ENCODE measurements at regions not wholly inside any gene's neighbourhood (a gene's known extent, or its start where the extent isn't known, plus 50 kb on each side); places are given as distances from the start of the nearest gene placed in this dataset.

DNA sequence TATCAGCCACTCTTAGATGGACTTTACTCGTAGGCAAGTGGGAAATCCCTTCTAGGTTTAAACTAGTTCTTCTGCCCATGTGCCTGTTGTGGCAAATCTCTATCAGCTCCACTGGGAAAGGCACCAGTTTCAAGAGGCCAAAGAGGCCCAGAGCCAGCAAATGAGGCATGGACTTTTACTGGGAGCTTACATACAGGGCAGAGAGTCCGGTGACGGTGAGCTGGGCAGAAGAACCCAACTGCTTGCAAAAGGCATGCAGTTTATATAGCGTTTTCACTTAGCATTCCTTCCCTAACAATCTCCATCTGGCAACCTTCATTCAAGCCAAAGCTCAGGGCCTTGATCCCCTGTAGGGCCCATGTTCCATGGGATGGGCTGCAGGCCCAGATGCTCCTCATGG is 93.0 kb upstream of the C3orf80 start:
- Histone ChIP-seq H3K9ac (ENCODE audit: low read depth in 1 of 2, low read length in 2 of 2) (no peak overlapping the region), H3K27ac (ENCODE audit: low read depth in 1 of 2, low read length in 2 of 2) (no peak overlapping the region), H3K9me3 (ENCODE audit: control insufficient read depth in 4 of 4, low read length in 3 of 4) (no peaks in the 10 kb centered on the region), H3K4me1 (ENCODE audit: control insufficient read depth in 4 of 4, insufficient read depth in 4 of 4, low read length in 3 of 4) (no peaks in the 10 kb centered on the region), H3K36me3 (ENCODE audit: control insufficient read depth in 4 of 4, insufficient read depth in 3 of 4, low read depth in 1 of 4, low read length in 3 of 4) (no peaks in the 10 kb centered on the region), H3K4me3 (ENCODE audit: low read depth in 1 of 3, low read length in 3 of 3) (no peak overlapping the region), H3K27me3 (ENCODE audit: control insufficient read depth in 4 of 4, insufficient read depth in 4 of 4, low read length in 3 of 4) (peaks cover 0 to 3% (median 0%) of the 10 kb centered on the region in 4 donors)
- TF ChIP-seq, protein P1, sequence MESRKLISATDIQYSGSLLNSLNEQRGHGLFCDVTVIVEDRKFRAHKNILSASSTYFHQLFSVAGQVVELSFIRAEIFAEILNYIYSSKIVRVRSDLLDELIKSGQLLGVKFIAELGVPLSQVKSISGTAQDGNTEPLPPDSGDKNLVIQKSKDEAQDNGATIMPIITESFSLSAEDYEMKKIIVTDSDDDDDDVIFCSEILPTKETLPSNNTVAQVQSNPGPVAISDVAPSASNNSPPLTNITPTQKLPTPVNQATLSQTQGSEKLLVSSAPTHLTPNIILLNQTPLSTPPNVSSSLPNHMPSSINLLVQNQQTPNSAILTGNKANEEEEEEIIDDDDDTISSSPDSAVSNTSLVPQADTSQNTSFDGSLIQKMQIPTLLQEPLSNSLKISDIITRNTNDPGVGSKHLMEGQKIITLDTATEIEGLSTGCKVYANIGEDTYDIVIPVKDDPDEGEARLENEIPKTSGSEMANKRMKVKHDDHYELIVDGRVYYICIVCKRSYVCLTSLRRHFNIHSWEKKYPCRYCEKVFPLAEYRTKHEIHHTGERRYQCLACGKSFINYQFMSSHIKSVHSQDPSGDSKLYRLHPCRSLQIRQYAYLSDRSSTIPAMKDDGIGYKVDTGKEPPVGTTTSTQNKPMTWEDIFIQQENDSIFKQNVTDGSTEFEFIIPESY (IDR thresholded peaks at IDR 0.05), result no peak
- TF ChIP-seq RAD21 (IDR thresholded peaks at IDR 0.05) (no peak), RXRA (IDR thresholded peaks at IDR 0.05) (no peak), JUND (IDR thresholded peaks at IDR 0.05) (no peak), FOXA1 (IDR thresholded peaks at IDR 0.05) (no peak), YY1 (IDR thresholded peaks at IDR 0.05) (no peak), HNF4A (conservative IDR thresholded peaks at IDR 0.05) (no peak), EGR1 (IDR thresholded peaks at IDR 0.05; ENCODE audit: low read depth in 2 of 2) (no peak)
- no peak for DNase-seq (ENCODE audit: low spot score)
- 92% methylated on average over 4 of the region's 4 CpGs for WGBS

DNA sequence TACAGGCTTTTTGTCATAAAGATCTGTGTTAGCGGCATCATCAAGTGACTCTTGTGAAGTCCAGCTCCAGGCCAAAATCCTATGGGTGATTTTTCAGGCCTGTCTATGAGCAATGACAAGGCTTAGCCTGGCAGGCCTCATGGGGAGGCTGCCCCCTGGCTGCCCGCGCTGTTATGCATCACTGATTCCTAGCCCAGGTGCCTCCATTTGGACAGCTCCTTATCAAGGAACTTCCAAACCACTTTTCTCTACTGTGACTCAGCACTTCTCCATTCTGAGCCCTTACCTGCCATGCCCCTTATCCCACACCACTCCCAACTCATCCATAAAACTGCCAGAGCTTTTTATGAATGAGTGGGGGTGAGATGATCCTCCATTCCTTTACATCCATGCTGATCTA is 91.5 kb upstream of the C3orf80 start:
- WGBS, result 87% methylated on average over 3 of the region's 3 CpGs

More for the DNA sequence above, 91.5 kb upstream of the C3orf80 start:
- Histone ChIP-seq H3K4me3 (ENCODE audit: low read depth in 1 of 3, low read length in 3 of 3) (no peak overlapping the region), H3K36me3 (ENCODE audit: control insufficient read depth in 4 of 4, insufficient read depth in 3 of 4, low read depth in 1 of 4, low read length in 3 of 4) (no peaks in the 10 kb centered on the region), H3K27ac (ENCODE audit: low read depth in 1 of 2, low read length in 2 of 2) (no peak overlapping the region), H3K4me1 (ENCODE audit: control insufficient read depth in 4 of 4, insufficient read depth in 4 of 4, low read length in 3 of 4) (no peaks in the 10 kb centered on the region), H3K9me3 (ENCODE audit: control insufficient read depth in 4 of 4, low read length in 3 of 4) (no peaks in the 10 kb centered on the region), H3K27me3 (ENCODE audit: control insufficient read depth in 4 of 4, insufficient read depth in 4 of 4, low read length in 3 of 4) (no peaks in the 10 kb centered on the region), H3K9ac (ENCODE audit: low read depth in 1 of 2, low read length in 2 of 2) (no peak overlapping the region)
- TF ChIP-seq, protein P2, sequence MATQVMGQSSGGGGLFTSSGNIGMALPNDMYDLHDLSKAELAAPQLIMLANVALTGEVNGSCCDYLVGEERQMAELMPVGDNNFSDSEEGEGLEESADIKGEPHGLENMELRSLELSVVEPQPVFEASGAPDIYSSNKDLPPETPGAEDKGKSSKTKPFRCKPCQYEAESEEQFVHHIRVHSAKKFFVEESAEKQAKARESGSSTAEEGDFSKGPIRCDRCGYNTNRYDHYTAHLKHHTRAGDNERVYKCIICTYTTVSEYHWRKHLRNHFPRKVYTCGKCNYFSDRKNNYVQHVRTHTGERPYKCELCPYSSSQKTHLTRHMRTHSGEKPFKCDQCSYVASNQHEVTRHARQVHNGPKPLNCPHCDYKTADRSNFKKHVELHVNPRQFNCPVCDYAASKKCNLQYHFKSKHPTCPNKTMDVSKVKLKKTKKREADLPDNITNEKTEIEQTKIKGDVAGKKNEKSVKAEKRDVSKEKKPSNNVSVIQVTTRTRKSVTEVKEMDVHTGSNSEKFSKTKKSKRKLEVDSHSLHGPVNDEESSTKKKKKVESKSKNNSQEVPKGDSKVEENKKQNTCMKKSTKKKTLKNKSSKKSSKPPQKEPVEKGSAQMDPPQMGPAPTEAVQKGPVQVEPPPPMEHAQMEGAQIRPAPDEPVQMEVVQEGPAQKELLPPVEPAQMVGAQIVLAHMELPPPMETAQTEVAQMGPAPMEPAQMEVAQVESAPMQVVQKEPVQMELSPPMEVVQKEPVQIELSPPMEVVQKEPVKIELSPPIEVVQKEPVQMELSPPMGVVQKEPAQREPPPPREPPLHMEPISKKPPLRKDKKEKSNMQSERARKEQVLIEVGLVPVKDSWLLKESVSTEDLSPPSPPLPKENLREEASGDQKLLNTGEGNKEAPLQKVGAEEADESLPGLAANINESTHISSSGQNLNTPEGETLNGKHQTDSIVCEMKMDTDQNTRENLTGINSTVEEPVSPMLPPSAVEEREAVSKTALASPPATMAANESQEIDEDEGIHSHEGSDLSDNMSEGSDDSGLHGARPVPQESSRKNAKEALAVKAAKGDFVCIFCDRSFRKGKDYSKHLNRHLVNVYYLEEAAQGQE (IDR thresholded peaks at IDR 0.05), result no peak
- TF ChIP-seq FOXA1 (IDR thresholded peaks at IDR 0.05), result no peak
- no peak for TF ChIP-seq EGR1 (IDR thresholded peaks at IDR 0.05; ENCODE audit: low read depth in 2 of 2)
- TF ChIP-seq, protein P1 (IDR thresholded peaks at IDR 0.05), result no peak
- TF ChIP-seq FOXA2 (IDR thresholded peaks at IDR 0.05), result no peak
- peak; percentile 73 to 77 for TF ChIP-seq RAD21 (IDR thresholded peaks at IDR 0.05)
- TF ChIP-seq, protein P3, sequence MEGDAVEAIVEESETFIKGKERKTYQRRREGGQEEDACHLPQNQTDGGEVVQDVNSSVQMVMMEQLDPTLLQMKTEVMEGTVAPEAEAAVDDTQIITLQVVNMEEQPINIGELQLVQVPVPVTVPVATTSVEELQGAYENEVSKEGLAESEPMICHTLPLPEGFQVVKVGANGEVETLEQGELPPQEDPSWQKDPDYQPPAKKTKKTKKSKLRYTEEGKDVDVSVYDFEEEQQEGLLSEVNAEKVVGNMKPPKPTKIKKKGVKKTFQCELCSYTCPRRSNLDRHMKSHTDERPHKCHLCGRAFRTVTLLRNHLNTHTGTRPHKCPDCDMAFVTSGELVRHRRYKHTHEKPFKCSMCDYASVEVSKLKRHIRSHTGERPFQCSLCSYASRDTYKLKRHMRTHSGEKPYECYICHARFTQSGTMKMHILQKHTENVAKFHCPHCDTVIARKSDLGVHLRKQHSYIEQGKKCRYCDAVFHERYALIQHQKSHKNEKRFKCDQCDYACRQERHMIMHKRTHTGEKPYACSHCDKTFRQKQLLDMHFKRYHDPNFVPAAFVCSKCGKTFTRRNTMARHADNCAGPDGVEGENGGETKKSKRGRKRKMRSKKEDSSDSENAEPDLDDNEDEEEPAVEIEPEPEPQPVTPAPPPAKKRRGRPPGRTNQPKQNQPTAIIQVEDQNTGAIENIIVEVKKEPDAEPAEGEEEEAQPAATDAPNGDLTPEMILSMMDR (IDR thresholded peaks at IDR 0.05; ENCODE audit: low read depth, low read length, missing input control), result peak; percentile 47
- no peak for TF ChIP-seq HNF4A (conservative IDR thresholded peaks at IDR 0.05)
- no peak for TF ChIP-seq NR2F2 (IDR thresholded peaks at IDR 0.05)
- no peak for DNase-seq (ENCODE audit: low spot score)

Data from liver (tissue), 8 donors.